ENCODE measurements at regions not wholly inside any gene's neighbourhood (a gene's known extent, or its start where the extent isn't known, plus 50 kb on each side); places are given as distances from the start of the nearest gene placed in this dataset.

- Histone ChIP-seq H3K4me1 (ENCODE audit: control insufficient read depth in 1 of 2, insufficient read depth in 2 of 2, low read length in 2 of 2) (no peaks in the 10 kb centered on the region), H3K9me3 (ENCODE audit: control insufficient read depth in 1 of 2, low read length in 2 of 2) (peaks cover 0 to 7% of the 10 kb centered on the region in 2 donors), H3K9ac (ENCODE audit: low read depth in 1 of 2, low read length in 2 of 2) (no peak overlapping the region), H3K27me3 (ENCODE audit: control insufficient read depth in 1 of 2, insufficient read depth in 2 of 2, low read length in 2 of 2) (no peaks in the 10 kb centered on the region), H3K27ac (ENCODE audit: low read depth, low read length) (no peak overlapping the region), H3K36me3 (ENCODE audit: control insufficient read depth in 1 of 2, insufficient read depth in 2 of 2, low read length in 2 of 2) (no peaks in the 10 kb centered on the region), H3K4me3 (ENCODE audit: low read depth in 1 of 2, low read length in 2 of 2) (no peak overlapping the region)
Observed at GRCh38 chr12:127728285-127728684, 538.7 kb upstream of the TMEM132C start.

GRCh38 chr12:127728729-127729128, 538.2 kb upstream of the TMEM132C start:
- Histone ChIP-seq H3K36me3 (ENCODE audit: control insufficient read depth in 1 of 2, insufficient read depth in 2 of 2, low read length in 2 of 2) (no peaks in the 10 kb centered on the region), H3K9me3 (ENCODE audit: control insufficient read depth in 1 of 2, low read length in 2 of 2) (peaks cover 0 to 10% of the 10 kb centered on the region in 2 donors), H3K4me1 (ENCODE audit: control insufficient read depth in 1 of 2, insufficient read depth in 2 of 2, low read length in 2 of 2) (no peaks in the 10 kb centered on the region), H3K9ac (ENCODE audit: low read depth in 1 of 2, low read length in 2 of 2) (no peak overlapping the region), H3K27me3 (ENCODE audit: control insufficient read depth in 1 of 2, insufficient read depth in 2 of 2, low read length in 2 of 2) (no peaks in the 10 kb centered on the region), H3K27ac (ENCODE audit: low read depth, low read length) (no peak overlapping the region), H3K4me3 (ENCODE audit: low read depth in 1 of 2, low read length in 2 of 2) (no peak overlapping the region)

DNA sequence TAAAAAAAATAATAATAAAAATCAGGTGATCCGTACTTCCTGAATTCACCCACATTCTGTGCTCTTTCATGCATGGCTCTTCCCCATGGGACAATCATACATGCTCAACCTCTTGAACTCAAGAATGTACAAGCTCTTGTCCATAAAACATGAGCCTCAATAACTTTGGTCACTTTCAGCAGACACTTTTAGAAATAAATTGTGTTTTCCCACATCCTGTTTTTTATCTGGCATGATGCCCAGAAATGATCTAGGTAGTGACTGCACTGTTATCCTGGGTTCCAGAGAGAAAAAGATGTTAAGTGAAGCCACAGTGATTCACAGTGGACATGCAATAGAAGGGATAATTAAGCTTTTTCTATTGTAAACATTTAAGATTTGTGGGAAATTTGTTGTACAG, 537.6 kb upstream of the TMEM132C start:
- Histone ChIP-seq H3K4me1 (ENCODE audit: control insufficient read depth in 1 of 2, insufficient read depth in 2 of 2, low read length in 2 of 2) (no peaks in the 10 kb centered on the region), H3K9ac (ENCODE audit: low read depth in 1 of 2, low read length in 2 of 2) (no peak overlapping the region), H3K9me3 (ENCODE audit: control insufficient read depth in 1 of 2, low read length in 2 of 2) (peaks cover 0 to 13% of the 10 kb centered on the region in 2 donors), H3K27me3 (ENCODE audit: control insufficient read depth in 1 of 2, insufficient read depth in 2 of 2, low read length in 2 of 2) (no peaks in the 10 kb centered on the region), H3K4me3 (ENCODE audit: low read depth in 1 of 2, low read length in 2 of 2) (no peak overlapping the region), H3K27ac (ENCODE audit: low read depth, low read length) (no peak overlapping the region), H3K36me3 (ENCODE audit: control insufficient read depth in 1 of 2, insufficient read depth in 2 of 2, low read length in 2 of 2) (no peaks in the 10 kb centered on the region)

DNA sequence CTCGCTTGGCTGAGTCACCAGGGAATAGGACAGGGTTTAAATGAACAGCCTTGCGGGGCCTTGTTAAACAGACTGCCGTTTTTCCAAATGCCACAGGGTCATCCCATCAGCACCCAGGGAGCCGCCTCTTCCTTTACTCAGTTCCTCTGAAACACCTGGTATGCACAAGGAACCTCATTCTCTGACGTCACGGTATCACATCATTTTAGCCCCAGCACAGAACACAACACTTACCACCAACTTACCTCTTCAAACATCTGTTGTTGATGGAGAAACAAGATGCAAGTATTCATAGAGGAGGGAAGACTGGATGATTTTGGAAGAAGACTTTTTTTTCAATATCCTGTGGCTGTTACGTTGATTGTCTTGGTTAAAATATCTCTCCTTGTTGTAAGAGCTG, 535.3 kb upstream of the TMEM132C start:
- Histone ChIP-seq H3K27ac (ENCODE audit: low read depth, low read length) (no peak overlapping the region), H3K36me3 (ENCODE audit: control insufficient read depth in 1 of 2, insufficient read depth in 2 of 2, low read length in 2 of 2) (no peaks in the 10 kb centered on the region), H3K9me3 (ENCODE audit: control insufficient read depth in 1 of 2, low read length in 2 of 2) (peaks cover 0 to 15% of the 10 kb centered on the region in 2 donors), H3K4me3 (ENCODE audit: low read depth in 1 of 2, low read length in 2 of 2) (no peak overlapping the region), H3K4me1 (ENCODE audit: control insufficient read depth in 1 of 2, insufficient read depth in 2 of 2, low read length in 2 of 2) (no peaks in the 10 kb centered on the region), H3K9ac (ENCODE audit: low read depth in 1 of 2, low read length in 2 of 2) (no peak overlapping the region), H3K27me3 (ENCODE audit: control insufficient read depth in 1 of 2, insufficient read depth in 2 of 2, low read length in 2 of 2) (no peaks in the 10 kb centered on the region)

- Histone ChIP-seq H3K36me3 (ENCODE audit: control insufficient read depth in 1 of 2, insufficient read depth in 2 of 2, low read length in 2 of 2) (no peaks in the 10 kb centered on the region), H3K27ac (ENCODE audit: low read depth, low read length) (no peak overlapping the region), H3K4me1 (ENCODE audit: control insufficient read depth in 1 of 2, insufficient read depth in 2 of 2, low read length in 2 of 2) (no peaks in the 10 kb centered on the region), H3K27me3 (ENCODE audit: control insufficient read depth in 1 of 2, insufficient read depth in 2 of 2, low read length in 2 of 2) (no peaks in the 10 kb centered on the region), H3K4me3 (ENCODE audit: low read depth in 1 of 2, low read length in 2 of 2) (no peak overlapping the region), H3K9me3 (ENCODE audit: control insufficient read depth in 1 of 2, low read length in 2 of 2) (peaks cover 3 to 17% of the 10 kb centered on the region in 2 donors), H3K9ac (ENCODE audit: low read depth in 1 of 2, low read length in 2 of 2) (no peak overlapping the region)
Observed at GRCh38 chr12:127742231-127742630, 524.7 kb upstream of the TMEM132C start.

DNA sequence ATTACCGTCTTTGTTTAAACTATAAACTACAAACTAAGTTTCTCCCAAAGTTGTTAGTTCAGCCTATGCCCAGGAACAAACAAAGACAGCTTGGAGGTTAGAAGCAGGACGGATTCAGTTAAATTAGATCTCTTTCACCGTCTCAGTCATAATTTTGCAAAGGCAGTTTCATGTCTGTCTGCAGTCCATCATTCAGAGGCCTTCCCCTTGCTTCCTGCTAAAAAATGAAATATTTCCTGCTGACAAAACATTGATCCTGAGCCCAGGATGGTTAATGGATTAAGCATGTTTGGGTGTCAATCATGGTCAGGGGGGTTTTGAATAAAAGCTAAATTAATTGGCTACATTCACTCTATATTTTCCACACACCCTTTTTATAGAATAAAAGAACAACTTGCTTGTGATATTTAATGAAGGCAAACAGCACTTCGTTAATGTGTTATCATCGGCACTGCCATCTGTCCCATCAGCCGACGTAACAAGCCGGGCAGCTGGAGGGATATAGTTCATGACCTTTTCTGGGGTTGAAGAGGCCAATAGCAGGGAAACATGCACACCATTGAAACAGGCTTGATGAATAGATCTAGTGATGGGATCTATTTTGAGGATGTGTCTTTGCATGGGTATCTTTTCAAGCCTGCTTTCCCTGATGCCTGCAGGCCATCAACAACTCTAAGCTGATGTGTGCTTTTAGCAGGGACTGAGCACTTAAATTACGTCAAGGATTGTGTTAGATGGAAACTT, 521.3 kb upstream of the TMEM132C start:
- Histone ChIP-seq H3K9ac (ENCODE audit: low read depth in 1 of 2, low read length in 2 of 2) (no peak overlapping the region), H3K27me3 (ENCODE audit: control insufficient read depth in 1 of 2, insufficient read depth in 2 of 2, low read length in 2 of 2) (no peaks in the 10 kb centered on the region), H3K9me3 (ENCODE audit: control insufficient read depth in 1 of 2, low read length in 2 of 2) (peaks cover 3 to 15% of the 10 kb centered on the region in 2 donors), H3K4me1 (ENCODE audit: control insufficient read depth in 1 of 2, insufficient read depth in 2 of 2, low read length in 2 of 2) (no peaks in the 10 kb centered on the region), H3K4me3 (ENCODE audit: low read depth in 1 of 2, low read length in 2 of 2) (no peak overlapping the region), H3K27ac (ENCODE audit: low read depth, low read length) (no peak overlapping the region), H3K36me3 (ENCODE audit: control insufficient read depth in 1 of 2, insufficient read depth in 2 of 2, low read length in 2 of 2) (no peaks in the 10 kb centered on the region)

- H3K4me3 ChIP-seq (ENCODE audit: low read depth in 1 of 2, low read length in 2 of 2), result no peak overlapping the region
- H3K9me3 ChIP-seq (ENCODE audit: control insufficient read depth in 1 of 2, low read length in 2 of 2), result peaks cover 3 to 6% of the 10 kb centered on the region in 2 donors
- H3K27ac ChIP-seq (ENCODE audit: low read depth, low read length), result no peak overlapping the region
- H3K9ac ChIP-seq (ENCODE audit: low read depth in 1 of 2, low read length in 2 of 2), result no peak overlapping the region
- H3K27me3 ChIP-seq (ENCODE audit: control insufficient read depth in 1 of 2, insufficient read depth in 2 of 2, low read length in 2 of 2), result no peaks in the 10 kb centered on the region
- H3K36me3 ChIP-seq (ENCODE audit: control insufficient read depth in 1 of 2, insufficient read depth in 2 of 2, low read length in 2 of 2), result no peaks in the 10 kb centered on the region
- H3K4me1 ChIP-seq (ENCODE audit: control insufficient read depth in 1 of 2, insufficient read depth in 2 of 2, low read length in 2 of 2), result no peaks in the 10 kb centered on the region
Observed at GRCh38 chr12:127749416-127749815, 517.6 kb upstream of the TMEM132C start.

- H3K27ac ChIP-seq (ENCODE audit: low read depth, low read length), result no peak overlapping the region
- peaks cover 3 to 6% of the 10 kb centered on the region in 2 donors for H3K9me3 ChIP-seq (ENCODE audit: control insufficient read depth in 1 of 2, low read length in 2 of 2)
- H3K36me3 ChIP-seq (ENCODE audit: control insufficient read depth in 1 of 2, insufficient read depth in 2 of 2, low read length in 2 of 2), result no peaks in the 10 kb centered on the region
- H3K27me3 ChIP-seq (ENCODE audit: control insufficient read depth in 1 of 2, insufficient read depth in 2 of 2, low read length in 2 of 2), result no peaks in the 10 kb centered on the region
- H3K9ac ChIP-seq (ENCODE audit: low read depth in 1 of 2, low read length in 2 of 2), result no peak overlapping the region
- no peaks in the 10 kb centered on the region for H3K4me1 ChIP-seq (ENCODE audit: control insufficient read depth in 1 of 2, insufficient read depth in 2 of 2, low read length in 2 of 2)
- H3K4me3 ChIP-seq (ENCODE audit: low read depth in 1 of 2, low read length in 2 of 2), result no peak overlapping the region
Observed at GRCh38 chr12:127750076-127750840, 516.7 kb upstream of the TMEM132C start.

- no peak overlapping the region for H3K4me3 ChIP-seq (ENCODE audit: low read depth in 1 of 2, low read length in 2 of 2)
Observed at GRCh38 chr12:127752802-127753201, 514.2 kb upstream of the TMEM132C start.

DNA sequence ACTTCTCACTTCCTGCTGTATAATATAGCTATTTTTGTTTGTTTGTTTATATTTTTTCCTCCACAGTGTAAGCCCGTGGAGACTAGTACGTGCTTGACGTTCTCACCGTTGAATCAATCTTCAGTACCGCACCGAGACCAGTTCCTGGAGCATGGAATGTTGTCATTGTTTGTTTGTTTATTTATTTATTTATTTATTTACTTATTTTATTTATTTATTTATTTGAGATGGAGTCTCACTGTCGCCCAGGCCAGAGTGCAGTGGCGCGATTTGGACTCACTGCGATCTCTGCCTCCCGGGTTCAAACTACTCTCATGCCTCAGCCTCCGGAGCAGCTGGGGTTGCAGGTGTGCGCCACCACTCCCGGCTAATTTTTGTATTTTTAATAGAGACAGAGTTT, 506.6 kb upstream of the TMEM132C start:
- Histone ChIP-seq H3K9ac (ENCODE audit: low read depth in 1 of 2, low read length in 2 of 2) (no peak overlapping the region), H3K4me3 (ENCODE audit: low read depth in 1 of 2, low read length in 2 of 2) (no peak overlapping the region), H3K4me1 (ENCODE audit: control insufficient read depth in 1 of 2, insufficient read depth in 2 of 2, low read length in 2 of 2) (no peaks in the 10 kb centered on the region), H3K9me3 (ENCODE audit: control insufficient read depth in 1 of 2, low read length in 2 of 2) (peaks cover 4 to 14% of the 10 kb centered on the region in 2 donors), H3K36me3 (ENCODE audit: control insufficient read depth in 1 of 2, insufficient read depth in 2 of 2, low read length in 2 of 2) (no peaks in the 10 kb centered on the region), H3K27ac (ENCODE audit: low read depth, low read length) (no peak overlapping the region), H3K27me3 (ENCODE audit: control insufficient read depth in 1 of 2, insufficient read depth in 2 of 2, low read length in 2 of 2) (no peaks in the 10 kb centered on the region)

More at GRCh38 chr12:127752802-127753201, 514.2 kb upstream of the TMEM132C start:
- no peak overlapping the region for H3K27ac ChIP-seq (ENCODE audit: low read depth, low read length)
- no peaks in the 10 kb centered on the region for H3K4me1 ChIP-seq (ENCODE audit: control insufficient read depth in 1 of 2, insufficient read depth in 2 of 2, low read length in 2 of 2)
- H3K9me3 ChIP-seq (ENCODE audit: control insufficient read depth in 1 of 2, low read length in 2 of 2), result no peaks in the 10 kb centered on the region
- H3K36me3 ChIP-seq (ENCODE audit: control insufficient read depth in 1 of 2, insufficient read depth in 2 of 2, low read length in 2 of 2), result no peaks in the 10 kb centered on the region
- H3K9ac ChIP-seq (ENCODE audit: low read depth in 1 of 2, low read length in 2 of 2), result no peak overlapping the region
- no peaks in the 10 kb centered on the region for H3K27me3 ChIP-seq (ENCODE audit: control insufficient read depth in 1 of 2, insufficient read depth in 2 of 2, low read length in 2 of 2)
